ENCODE measurements at regions not wholly inside any gene's neighbourhood (a gene's known extent, or its start where the extent isn't known, plus 50 kb on each side); places are given as distances from the start of the nearest gene placed in this dataset.

- TF ChIP-seq ZNF274 (IDR thresholded peaks at IDR 0.05; ENCODE audit: low read depth, low read length), result no peak
- TF ChIP-seq YY1 (IDR thresholded peaks at IDR 0.05; ENCODE audit: insufficient read depth, insufficient read length), result no peak
Observed at GRCh38 chr3:145058483-145058882, 1086.9 kb downstream of the DIPK2A start.

Data from NT2/D1 (cell line).